Hematopoietic multipotent progenitor cell (in vitro differentiated cells): ENCODE measurements at regions not wholly inside any gene's neighbourhood (a gene's known extent, or its start where the extent isn't known, plus 50 kb on each side); places are given as distances from the start of the nearest gene placed in this dataset.
"Not testable (repeated sequence)": the region's sequence is repeated elsewhere in the genome, so short reads cannot be mapped to it uniquely, and the experiment has no call there.

ENCODE experiments used
- DNase-seq, 3 donors: peaks; one replicate each; pipeline ENCODE4 v3.0.0-alpha.2; 2011 to 2015; ENCODE audit warnings: low read depth in 2 of 3, low spot score in 2 of 3

DNA sequence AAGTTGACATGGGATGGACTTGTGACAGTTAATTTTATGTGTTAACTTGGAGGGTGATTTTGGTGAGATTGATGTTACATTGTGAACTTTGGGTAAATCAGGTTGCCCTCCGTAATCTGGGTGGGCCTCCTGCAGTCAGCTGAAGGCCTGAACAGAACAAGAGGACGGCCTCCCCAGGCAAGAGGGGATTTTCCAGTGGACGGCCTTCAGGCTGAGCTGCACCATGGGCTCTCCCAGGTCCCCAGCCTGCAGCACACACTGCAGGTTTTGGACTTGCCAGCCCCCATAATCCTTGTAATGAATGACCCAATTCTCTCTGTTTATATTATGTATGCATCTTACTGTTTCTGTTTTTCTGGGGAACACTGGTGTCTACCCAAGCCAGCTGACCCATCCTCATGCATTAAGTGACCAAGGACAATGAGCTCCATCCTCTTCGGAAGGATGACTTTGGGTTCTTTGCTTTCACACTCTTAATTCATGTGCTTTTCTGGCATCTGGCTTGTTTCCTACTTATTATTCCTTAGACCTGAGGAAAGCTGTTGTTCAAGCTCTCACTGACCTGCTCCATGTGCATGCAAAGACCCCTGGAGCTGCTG lies 64.2 kb downstream of the DACT2 start:
- no peak for DNase-seq

DNA sequence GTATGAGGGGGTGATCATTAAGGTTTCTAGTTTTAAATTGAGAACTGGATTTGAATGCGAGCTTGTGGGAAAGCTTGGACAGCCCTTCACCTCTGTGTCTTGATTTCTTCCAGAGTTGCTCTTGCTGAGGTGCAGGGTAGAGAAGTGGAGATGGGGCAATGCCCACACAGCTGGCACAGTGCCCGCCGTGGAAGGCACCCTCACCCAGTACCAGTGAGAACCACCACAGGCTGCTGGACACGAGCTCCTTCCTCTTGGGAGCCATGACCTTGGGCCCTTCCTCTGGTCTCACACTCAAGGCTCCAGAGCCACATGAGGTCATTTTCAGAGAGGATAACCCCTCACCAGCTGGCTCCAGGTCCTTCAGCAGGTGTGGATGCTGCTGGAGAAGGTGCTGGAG lies 67.3 kb downstream of the DACT2 start:
- no peak for DNase-seq

DNA sequence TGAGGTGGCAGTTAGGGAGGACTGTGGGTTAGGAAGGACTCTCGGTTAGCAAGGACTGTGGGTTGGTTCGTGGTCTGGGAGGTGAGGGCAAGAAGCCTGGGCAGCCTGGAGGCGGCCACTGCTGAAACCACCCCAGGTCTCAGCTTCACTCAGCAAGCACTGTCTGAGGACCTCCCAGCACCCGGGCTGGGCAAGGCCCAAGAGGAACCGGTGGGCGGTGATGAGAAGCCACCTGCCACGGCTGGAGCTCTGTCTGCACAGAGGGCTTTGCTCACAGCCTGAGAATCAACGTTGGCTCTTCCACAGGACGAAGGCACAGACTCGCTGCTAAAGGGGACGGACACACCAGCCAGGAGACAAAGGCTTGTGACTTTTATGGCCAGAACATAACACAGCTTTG lies 69.3 kb downstream of the DACT2 start:
- no peak for DNase-seq

DNA sequence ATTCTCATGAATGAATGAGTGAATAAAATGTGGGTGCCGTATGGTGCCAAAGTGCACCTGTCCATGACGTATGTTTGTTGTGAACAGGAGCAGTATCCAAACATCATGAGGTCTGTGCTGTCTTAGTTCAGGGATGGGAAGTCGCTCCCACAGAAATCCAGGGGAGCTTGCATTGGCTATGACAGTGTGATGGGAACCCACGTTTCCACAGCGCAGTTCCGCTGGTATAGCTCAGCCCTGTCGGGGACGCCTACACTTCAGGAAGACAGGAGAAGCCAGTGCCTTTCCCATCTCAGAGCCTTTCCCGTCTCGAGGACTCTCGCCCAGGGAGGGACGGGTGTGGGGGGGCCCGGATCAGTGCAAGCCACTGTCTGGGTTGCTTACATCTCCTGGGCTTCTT lies 69.8 kb downstream of the DACT2 start:
- no peak for DNase-seq

DNA sequence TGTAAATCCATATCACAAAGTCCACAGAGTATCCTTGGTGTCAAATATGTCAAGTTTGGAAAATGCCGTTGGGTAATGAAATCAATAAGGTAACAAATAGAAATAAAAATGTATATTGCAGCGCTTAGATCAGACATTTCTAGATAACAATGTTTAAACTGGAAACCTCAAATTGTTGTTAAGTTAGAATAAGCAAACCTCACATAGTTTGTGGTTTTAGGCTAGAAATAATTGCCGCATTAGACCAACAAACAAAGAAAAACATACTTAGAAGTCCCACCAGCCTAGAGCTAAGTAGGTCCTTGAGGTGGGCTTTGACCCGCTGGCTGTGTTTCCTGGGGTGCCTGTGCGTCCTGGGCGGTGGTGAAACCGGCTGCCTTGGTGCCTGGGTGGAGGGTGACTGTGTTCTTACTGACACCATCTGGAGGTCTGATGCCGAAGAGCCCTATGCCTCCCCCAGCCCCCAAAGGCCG lies 71.4 kb downstream of the DACT2 start:
- no peak for DNase-seq

DNA sequence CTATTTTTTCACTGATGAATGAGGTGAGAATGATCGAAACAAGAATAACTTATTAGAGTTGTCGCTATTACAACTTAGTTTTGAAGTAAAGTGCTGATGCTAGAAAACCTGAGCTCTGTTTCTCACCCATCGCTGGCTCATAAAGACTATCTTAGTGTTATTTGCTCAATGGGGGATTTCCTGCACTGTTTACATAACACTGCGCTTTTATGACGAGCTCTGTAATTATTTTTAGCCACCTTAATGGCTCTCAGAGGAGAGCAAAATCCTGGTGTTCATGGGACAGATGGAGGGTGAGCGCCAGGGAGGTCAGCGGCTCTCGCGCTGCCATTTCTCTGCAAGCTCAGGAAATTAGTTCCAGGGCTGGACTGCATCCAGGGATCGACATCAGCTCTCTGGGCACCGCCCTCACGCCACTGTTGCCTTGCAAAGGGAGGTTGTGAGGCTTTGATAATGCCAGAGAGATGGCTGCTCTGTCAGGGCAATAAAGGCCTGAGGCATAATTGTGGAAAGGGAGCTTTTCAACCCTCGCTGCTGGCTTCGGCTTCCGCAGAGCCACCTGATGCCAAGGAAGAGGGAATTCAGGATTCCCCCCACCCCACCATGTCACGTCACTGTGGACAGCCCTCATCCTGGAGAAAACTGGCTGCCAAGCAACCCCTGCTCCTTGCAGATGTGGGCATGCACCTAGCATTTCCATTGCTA lies 72.0 kb downstream of the DACT2 start:
- DNase-seq = no peak

DNA sequence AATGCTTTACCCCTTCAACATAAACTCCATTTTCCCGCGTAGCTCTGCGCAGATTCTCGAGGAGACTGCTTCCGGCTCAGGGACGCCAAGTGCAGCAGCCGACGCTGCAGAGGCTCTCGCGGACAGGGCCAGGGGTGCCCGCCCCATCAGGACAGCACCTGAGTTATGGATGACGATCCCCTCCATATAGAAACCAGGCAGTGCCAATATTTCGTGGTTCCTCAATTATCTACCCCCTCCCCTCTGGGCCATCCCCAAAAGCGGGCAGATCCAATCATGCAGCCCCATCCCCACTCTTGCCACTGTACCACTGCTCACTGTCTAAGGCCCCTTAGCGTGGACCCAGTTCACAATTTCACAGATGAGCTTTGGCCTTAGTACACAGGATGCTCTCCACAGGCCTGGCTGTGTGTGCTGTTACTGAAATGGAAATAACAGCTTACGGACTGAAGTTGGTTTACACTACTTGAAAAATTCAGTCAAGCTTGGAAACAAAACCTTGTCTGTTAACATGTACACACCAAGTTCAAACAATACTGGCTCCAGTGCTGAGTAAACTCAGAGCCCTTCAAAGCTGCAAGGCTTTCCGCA lies 74.5 kb downstream of the DACT2 start:
- no peak for DNase-seq

DNA sequence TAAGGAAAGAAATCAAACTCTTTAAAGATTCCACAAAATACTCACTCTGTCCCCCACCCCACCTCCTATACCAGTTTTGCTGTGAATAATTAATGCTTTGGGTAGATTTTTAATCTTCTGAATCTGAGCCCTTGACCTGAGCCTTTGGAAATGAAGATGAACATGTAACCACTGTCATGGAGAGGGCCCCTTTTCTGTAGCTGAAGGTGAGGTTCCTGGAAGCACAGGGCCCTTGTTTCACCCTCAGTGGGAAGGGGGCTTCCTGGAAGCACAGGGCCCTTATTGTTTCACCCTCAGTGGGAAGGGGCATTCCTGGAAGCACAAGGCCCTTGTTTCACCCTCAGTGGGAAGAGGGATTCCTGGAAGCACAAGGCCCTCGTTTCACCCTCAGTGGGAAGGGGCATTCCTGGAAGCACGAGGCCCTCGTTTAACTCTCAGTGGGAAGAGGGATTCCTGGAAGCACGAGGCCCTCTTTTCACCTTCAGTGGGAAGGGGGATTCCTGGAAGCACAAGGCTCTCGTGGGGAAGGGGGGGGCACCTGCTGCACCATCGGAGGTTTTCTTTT lies 75.7 kb downstream of the DACT2 start:
- no peak for DNase-seq

DNA sequence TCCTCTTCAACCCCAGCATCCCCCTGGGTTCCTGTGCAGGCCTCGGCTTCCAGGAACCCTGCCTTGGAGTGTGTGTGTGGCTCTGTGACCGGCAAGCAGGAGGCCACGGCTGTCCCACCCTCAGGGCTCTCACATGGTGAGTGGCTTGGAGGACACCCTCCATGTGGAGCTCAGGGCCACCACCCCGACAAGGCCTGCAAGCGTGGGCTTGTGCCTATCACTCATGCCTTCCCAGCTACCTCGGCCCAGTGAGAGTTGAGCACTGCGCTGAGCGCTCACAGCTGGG lies 76.7 kb downstream of the DACT2 start:
- DNase-seq = no peak

DNA sequence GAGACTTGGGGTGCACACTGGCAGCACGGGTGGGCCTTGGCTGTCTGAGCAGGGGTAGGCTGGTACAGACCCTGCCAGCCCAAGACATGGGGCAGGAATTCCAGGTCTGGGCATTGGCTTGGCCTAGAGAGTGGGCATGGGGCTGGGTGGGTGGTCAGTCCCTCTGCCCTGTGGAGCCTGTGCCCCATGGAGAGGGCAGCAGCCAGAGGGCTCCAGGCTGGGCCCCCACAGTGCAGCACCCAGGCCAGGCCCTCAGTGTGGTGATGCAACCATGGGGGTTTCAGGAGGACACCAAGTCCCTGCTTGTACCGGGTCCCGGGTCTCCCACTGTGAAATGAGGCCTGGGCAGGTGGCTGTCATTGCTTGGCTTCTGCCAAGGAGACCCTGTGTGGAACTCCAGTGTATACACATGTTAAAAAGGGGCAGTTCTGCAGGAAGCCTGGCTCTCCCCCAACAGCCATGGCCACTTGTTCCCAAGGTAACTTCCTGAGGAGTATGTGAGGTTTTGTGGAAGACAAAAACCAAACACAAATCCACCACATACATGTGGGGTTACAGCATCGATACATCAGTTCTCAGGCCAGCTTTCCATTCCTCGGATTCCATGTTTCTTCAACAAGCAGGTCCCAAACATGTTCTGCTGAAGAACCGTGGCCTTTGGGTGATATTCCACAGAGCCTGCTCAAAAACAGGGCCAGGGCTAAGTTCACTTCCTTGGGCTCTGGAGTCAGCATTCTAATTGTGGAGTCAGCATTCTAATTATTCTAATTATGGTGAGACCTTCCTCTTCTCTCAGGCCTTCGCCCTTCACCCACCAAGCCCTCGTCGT lies 77.3 kb downstream of the DACT2 start:
- no peak for DNase-seq

DNA sequence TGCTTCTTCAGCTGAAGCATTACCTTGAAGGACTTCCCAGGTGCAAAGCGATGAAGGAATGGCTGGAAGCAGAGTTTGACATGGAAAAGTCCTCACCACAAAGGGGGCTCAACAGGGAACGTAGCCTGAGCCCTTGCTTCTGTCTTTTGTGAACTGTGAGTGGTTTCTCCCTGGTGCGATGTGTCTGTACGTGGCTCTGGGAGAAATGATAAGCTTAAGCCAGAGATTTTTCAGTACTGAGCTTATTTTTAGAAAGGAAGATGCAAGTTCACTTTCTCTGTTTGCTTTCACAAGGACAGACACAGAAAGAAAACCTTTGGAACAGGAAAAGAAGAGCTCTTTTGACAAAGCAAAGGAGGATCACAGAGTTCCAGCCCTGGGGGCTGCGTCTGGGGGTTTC lies 79.4 kb downstream of the DACT2 start:
- no peak for DNase-seq

DNA sequence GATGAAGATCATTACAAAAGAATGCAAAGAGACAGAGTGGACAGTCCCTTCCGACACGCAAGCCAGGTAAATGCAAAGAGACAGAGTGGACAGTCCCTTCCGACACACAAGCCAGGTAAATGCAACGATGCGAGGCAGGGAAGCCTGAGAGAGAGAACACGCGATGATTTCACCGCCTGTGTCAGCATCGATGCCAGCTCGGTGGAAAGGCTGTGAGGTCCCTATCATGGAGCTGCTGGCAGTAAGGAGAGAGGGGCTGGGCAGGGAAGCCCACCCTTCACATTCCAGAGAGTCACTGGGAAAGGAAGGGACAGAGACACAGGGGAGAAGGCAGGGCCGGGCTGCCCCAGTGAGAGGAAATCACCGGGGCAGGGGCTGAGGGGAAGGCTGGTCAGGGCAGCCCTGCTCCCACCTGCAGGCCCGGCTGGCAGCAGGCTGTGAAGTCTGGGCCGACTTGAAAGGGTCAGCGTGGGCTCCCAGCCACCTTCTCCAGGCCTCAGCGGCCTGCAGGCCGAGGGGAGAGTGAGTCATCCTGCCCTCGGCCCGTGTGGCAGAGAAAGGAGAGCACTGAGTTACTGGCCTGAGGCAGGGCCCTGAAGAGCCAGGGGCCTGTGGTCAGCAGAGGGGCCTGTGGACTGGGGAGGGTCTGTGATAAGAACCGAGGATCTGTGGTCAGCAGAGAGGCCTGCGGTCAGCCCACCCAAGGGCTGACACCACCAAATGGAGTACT lies 80.4 kb downstream of the DACT2 start:
- no peak for DNase-seq

DNA sequence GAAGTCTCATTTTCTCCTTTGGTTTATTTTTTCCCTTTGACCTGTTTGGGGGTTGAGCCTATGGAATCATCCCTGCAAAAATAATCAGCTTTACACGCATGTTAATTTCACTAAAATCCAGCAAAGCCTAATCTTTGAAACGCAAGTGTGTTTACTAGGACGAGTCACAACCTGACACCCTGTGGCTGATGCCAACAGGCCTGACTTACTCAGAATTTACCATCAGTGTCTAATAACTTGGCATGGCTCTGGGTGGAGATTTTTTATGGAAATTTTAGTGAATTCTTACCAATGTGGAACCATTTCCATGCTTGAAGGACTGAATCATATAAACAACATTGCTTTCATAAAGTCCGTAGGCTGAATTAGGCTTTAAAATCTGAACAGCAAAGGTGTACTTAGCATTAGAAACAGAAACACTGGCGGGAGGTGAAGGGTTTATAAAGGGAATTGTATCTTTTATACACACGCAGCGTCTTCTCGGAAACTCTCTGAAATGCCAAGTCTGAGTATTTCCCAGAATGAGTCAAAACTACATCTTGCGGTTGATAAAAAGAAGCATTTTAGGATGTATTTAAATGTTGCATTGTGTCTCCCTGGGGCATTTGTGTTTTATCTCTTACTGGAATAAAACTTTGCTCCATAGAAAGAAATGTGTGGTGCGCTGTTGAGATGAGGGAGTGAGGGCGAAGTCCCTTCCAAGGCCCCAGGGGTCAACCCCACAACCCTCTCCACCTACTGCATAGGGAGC lies 81.2 kb downstream of the DACT2 start:
- no peak for DNase-seq

DNA sequence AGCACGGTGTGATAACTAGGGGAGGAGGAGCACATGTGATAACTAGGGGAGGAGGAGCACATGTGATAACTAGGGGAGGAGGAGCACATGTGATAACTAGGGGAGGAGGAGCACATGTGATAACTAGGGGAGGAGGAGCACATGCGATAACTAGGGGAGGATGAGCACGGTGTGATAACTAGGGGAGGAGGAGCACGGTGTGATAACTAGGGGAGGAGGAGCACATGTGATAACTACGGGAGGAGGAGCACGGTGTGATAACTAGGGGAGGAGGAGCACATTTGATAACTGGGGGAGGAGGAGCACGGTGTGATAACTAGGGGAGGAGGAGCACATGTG lies 85.7 kb downstream of the DACT2 start:
- not testable (repeated sequence) for DNase-seq

DNA sequence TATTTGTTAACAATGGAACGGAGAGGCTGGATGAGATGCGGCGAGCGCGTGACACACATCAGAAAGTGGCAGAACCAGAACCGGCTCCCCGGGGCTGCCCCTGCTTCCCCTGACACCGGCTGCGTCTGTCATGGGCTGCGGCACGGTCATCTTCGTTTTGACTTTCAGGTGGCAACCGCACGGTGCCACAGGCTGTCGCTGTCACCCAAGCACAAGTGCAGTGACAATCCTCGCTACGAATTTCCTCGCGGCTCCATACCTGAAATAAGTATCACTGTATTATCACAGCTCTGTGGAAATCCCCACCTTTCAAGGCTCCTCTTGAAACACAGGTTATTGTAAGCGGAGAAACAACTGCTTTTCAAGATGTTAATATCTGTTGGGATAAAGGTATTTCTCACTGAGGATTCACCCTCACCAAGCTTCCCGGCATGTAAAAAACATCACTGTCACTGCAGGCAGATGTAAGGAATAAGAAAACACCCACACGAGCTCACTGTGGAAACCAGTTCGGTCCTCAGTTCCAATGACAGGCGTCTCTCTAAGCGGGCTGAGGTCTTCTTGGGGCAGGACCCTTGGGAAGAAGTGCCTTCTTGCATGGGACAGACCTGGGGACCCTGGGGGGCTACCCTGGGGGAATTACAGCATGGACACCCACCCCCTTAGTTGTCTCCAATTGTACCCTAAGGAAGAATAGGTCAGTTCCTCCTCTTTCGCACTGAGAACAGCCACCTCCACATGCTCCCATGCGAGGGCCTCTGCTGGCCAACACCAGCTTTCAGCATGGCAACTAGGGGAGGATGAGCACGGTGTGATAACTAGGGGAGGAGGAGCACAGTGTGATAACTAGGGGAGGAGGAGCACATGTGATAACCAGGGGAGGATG lies 86.3 kb downstream of the DACT2 start:
- DNase-seq = no peak

DNA sequence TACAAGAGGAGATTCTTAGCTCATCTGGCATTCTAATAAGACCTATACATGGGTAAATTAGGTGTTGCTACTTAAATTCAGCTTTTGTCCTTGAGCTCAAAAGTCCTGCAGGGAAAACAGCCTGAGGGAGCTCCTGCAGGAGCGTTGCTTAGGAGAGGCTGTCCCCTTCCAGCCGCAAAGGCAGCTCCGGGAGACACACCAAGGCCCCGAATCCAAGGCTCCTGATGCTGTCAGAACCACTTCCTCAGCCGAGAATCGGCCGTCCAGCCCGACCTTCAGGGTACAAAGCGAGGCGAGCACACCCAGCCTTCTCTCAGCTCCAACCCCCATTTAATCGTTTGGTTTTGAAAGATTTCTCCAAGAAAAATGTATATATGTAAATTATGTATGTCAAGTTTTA lies 87.0 kb downstream of the DACT2 start:
- DNase-seq = no peak

DNA sequence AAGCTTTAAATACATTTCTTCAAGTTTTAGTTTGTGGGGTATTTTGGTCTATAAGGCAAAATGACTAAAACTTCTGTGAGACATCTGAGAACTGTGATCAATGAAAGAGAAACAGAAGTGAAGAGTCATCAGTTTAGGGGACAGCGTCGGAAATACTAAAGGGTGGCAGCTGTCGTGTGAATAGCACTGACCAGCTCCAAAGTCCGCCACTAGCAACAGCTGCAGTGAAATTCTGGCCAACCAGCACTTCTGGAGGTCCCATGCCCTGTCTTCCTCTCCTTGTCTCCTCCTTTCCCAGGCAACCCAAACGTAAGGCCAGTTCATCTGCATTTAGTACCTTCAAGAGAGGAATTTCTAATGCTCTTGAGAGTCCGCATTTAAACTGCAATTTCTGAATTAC lies 87.5 kb downstream of the DACT2 start:
- DNase-seq = no peak

DNA sequence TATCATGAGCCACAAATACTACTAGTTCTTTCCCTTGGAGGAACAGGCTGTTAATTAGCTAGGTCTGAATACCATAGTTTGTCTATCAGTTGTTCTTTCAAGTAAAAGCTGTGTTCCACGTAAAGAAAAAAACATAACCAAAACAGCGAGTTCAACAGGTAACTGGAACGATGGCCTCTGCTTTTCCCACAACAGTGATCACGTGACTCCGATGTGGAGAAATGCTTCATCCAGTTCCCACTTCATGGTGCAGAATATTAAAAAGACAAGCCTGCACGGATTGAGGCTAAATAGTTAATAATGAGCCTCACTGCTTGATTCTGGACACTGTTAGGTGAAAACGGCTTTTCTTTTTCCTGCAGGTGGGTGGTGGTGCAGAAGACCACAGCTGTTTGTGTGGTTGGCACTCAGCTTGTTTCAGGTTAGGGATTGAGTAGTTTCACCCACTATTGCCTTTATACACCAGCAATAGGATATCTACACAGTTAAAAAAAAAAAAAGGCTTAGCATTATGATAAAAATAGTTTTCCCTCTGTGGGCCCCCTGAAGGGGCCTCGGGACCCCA lies 88.1 kb downstream of the DACT2 start:
- DNase-seq = no peak

DNA sequence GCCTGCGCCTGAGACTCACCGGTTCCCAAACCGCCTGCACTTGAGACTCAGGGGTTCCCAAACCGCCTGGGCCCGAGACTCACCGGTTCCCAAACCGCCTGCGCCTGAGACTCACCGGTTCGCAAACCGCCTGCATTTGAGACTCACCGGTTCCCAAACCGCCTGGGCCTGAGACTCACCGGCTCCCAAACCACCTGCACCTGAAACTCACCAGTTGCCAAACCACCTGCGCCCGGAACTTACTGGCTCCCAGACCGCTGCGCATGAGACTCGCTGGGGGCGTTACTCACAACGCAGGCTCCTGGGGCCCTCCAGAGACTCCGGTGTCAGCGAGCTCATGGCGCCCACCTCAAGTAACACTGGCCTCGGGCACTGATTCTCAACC lies 90.2 kb downstream of the DACT2 start:
- DNase-seq = no peak
